ENCODE measurements at regions not wholly inside any gene's neighbourhood (a gene's known extent, or its start where the extent isn't known, plus 50 kb on each side); places are given as distances from the start of the nearest gene placed in this dataset.

- peaks cover 0 to 3% (median 0%) of the 10 kb centered on the region in 3 donors for H3K27me3 Mint-ChIP-seq (ENCODE audit: low read depth in 3 of 3)
- no peaks in the 10 kb centered on the region for H3K36me3 Mint-ChIP-seq
- no peaks in the 10 kb centered on the region for H3K4me1 Mint-ChIP-seq
- H3K27ac Mint-ChIP-seq, result no peak overlapping the region
- no peak for DNase-seq
- H3K9me3 Mint-ChIP-seq, result peaks cover 0 to 11% (median 3%) of the 10 kb centered on the region in 6 donors
- H3K4me3 Mint-ChIP-seq, result no peak overlapping the region
Observed at GRCh38 chr16:65773301-65773874, 593.1 kb upstream of the CDH5 start.

- Mint-ChIP-seq H3K27me3 (ENCODE audit: low read depth in 3 of 3) (peaks cover 0 to 3% (median 0%) of the 10 kb centered on the region in 3 donors), H3K4me1 (no peaks in the 10 kb centered on the region), H3K4me3 (no peak overlapping the region), H3K9me3 (peaks cover 0 to 11% (median 3%) of the 10 kb centered on the region in 6 donors), H3K36me3 (no peaks in the 10 kb centered on the region), H3K27ac (no peak overlapping the region)
- no peak for DNase-seq
Observed at GRCh38 chr16:65772134-65772732, 594.3 kb upstream of the CDH5 start.

- Mint-ChIP-seq H3K27ac (no peak overlapping the region), H3K36me3 (no peaks in the 10 kb centered on the region), H3K9me3 (peaks cover 0 to 11% (median 3%) of the 10 kb centered on the region in 6 donors), H3K27me3 (ENCODE audit: low read depth in 3 of 3) (peaks cover 0 to 3% (median 0%) of the 10 kb centered on the region in 3 donors), H3K4me3 (no peak overlapping the region), H3K4me1 (no peaks in the 10 kb centered on the region)
- no peak for DNase-seq
Observed at GRCh38 chr16:65771707-65772106, 594.8 kb upstream of the CDH5 start.

- Mint-ChIP-seq H3K27me3 (ENCODE audit: low read depth in 3 of 3) (peaks cover 0 to 3% (median 0%) of the 10 kb centered on the region in 3 donors), H3K4me1 (no peaks in the 10 kb centered on the region), H3K36me3 (no peaks in the 10 kb centered on the region)
Observed at GRCh38 chr16:65770752-65771151, 595.7 kb upstream of the CDH5 start.

GRCh38 chr16:65769776-65770438, 596.6 kb upstream of the CDH5 start:
- no peaks in the 10 kb centered on the region for H3K36me3 Mint-ChIP-seq
- H3K27ac Mint-ChIP-seq, result no peak overlapping the region
- H3K4me1 Mint-ChIP-seq, result no peaks in the 10 kb centered on the region
- peaks cover 0 to 11% (median 3%) of the 10 kb centered on the region in 6 donors for H3K9me3 Mint-ChIP-seq
- H3K4me3 Mint-ChIP-seq, result no peak overlapping the region
- H3K27me3 Mint-ChIP-seq (ENCODE audit: low read depth in 3 of 3), result peaks cover 0 to 3% (median 0%) of the 10 kb centered on the region in 3 donors
- DNase-seq, result no peak

More at GRCh38 chr16:65770752-65771151, 595.7 kb upstream of the CDH5 start:
- Mint-ChIP-seq H3K4me3 (no peak overlapping the region), H3K9me3 (peaks cover 0 to 11% (median 3%) of the 10 kb centered on the region in 6 donors), H3K27ac (no peak overlapping the region)
- DNase-seq, result no peak

- H3K36me3 Mint-ChIP-seq, result no peaks in the 10 kb centered on the region
- H3K4me1 Mint-ChIP-seq, result no peaks in the 10 kb centered on the region
Observed at GRCh38 chr16:65769055-65769465, 597.4 kb upstream of the CDH5 start.

GRCh38 chr16:65767125-65767524, 599.4 kb upstream of the CDH5 start:
- Mint-ChIP-seq H3K36me3 (no peaks in the 10 kb centered on the region), H3K4me3 (no peak overlapping the region), H3K4me1 (no peaks in the 10 kb centered on the region), H3K9me3 (peaks cover 0 to 11% (median 2%) of the 10 kb centered on the region in 6 donors), H3K27me3 (ENCODE audit: low read depth in 3 of 3) (peaks cover 0 to 3% (median 2%) of the 10 kb centered on the region in 3 donors), H3K27ac (no peak overlapping the region)
- DNase-seq, result no peak

More at GRCh38 chr16:65769055-65769465, 597.4 kb upstream of the CDH5 start:
- DNase-seq, result no peak
- H3K9me3 Mint-ChIP-seq, result peaks cover 0 to 11% (median 2%) of the 10 kb centered on the region in 6 donors
- no peak overlapping the region for H3K27ac Mint-ChIP-seq
- H3K4me3 Mint-ChIP-seq, result no peak overlapping the region
- peaks cover 0 to 4% (median 0%) of the 10 kb centered on the region in 3 donors for H3K27me3 Mint-ChIP-seq (ENCODE audit: low read depth in 3 of 3)

GRCh38 chr16:65763640-65764305, 602.7 kb upstream of the CDH5 start:
- H3K27ac Mint-ChIP-seq, result no peak overlapping the region
- H3K4me1 Mint-ChIP-seq, result no peaks in the 10 kb centered on the region
- H3K36me3 Mint-ChIP-seq, result no peaks in the 10 kb centered on the region

GRCh38 chr16:65760874-65761273, 605.6 kb upstream of the CDH5 start:
- DNase-seq, result no peak

More at GRCh38 chr16:65763640-65764305, 602.7 kb upstream of the CDH5 start:
- H3K4me3 Mint-ChIP-seq, result no peak overlapping the region
- no peak for DNase-seq
- H3K27me3 Mint-ChIP-seq (ENCODE audit: low read depth in 3 of 3), result peaks cover 0 to 2% (median 2%) of the 10 kb centered on the region in 3 donors
- H3K9me3 Mint-ChIP-seq, result no peaks in the 10 kb centered on the region

GRCh38 chr16:65758620-65759019, 607.9 kb upstream of the CDH5 start:
- DNase-seq, result no peak
- H3K4me3 Mint-ChIP-seq, result no peak overlapping the region
- H3K27me3 Mint-ChIP-seq (ENCODE audit: low read depth in 3 of 3), result peaks cover 0 to 2% (median 0%) of the 10 kb centered on the region in 3 donors
- H3K9me3 Mint-ChIP-seq, result peaks cover 0 to 3% (median 0%) of the 10 kb centered on the region in 6 donors
- no peak overlapping the region for H3K27ac Mint-ChIP-seq
- H3K4me1 Mint-ChIP-seq, result no peaks in the 10 kb centered on the region
- H3K36me3 Mint-ChIP-seq, result no peaks in the 10 kb centered on the region

More at GRCh38 chr16:65760874-65761273, 605.6 kb upstream of the CDH5 start:
- Mint-ChIP-seq H3K4me1 (no peaks in the 10 kb centered on the region), H3K4me3 (no peak overlapping the region), H3K27ac (no peak overlapping the region), H3K36me3 (no peaks in the 10 kb centered on the region), H3K9me3 (no peaks in the 10 kb centered on the region), H3K27me3 (ENCODE audit: low read depth in 3 of 3) (peaks cover 0 to 2% (median 2%) of the 10 kb centered on the region in 3 donors)

GRCh38 chr16:65757064-65757463, 609.4 kb upstream of the CDH5 start:
- Mint-ChIP-seq H3K4me1 (no peaks in the 10 kb centered on the region), H3K27ac (no peak overlapping the region), H3K9me3 (peaks cover 0 to 3% (median 0%) of the 10 kb centered on the region in 6 donors), H3K4me3 (no peak overlapping the region), H3K27me3 (ENCODE audit: low read depth in 3 of 3) (no peaks in the 10 kb centered on the region), H3K36me3 (no peaks in the 10 kb centered on the region)
- no peak for DNase-seq

GRCh38 chr16:65756163-65756562, 610.3 kb upstream of the CDH5 start:
- Mint-ChIP-seq H3K36me3 (no peaks in the 10 kb centered on the region), H3K27ac (no peak overlapping the region), H3K9me3 (peaks cover 0 to 3% (median 0%) of the 10 kb centered on the region in 6 donors)

GRCh38 chr16:65754820-65755691, 611.4 kb upstream of the CDH5 start:
- no peak overlapping the region for H3K4me3 Mint-ChIP-seq

More at GRCh38 chr16:65756163-65756562, 610.3 kb upstream of the CDH5 start:
- Mint-ChIP-seq H3K4me3 (no peak overlapping the region), H3K27me3 (ENCODE audit: low read depth in 3 of 3) (no peaks in the 10 kb centered on the region), H3K4me1 (no peaks in the 10 kb centered on the region)
- DNase-seq, result no peak

More at GRCh38 chr16:65754820-65755691, 611.4 kb upstream of the CDH5 start:
- Mint-ChIP-seq H3K4me1 (no peaks in the 10 kb centered on the region), H3K27me3 (ENCODE audit: low read depth in 3 of 3) (peaks cover 0 to 3% (median 0%) of the 10 kb centered on the region in 3 donors), H3K9me3 (peaks cover 0 to 3% (median 0%) of the 10 kb centered on the region in 6 donors), H3K36me3 (no peaks in the 10 kb centered on the region), H3K27ac (no peak overlapping the region)
- DNase-seq, result no peak
